CD4-positive, alpha-beta memory T cell (primary cell): ENCODE measurements at regions not wholly inside any gene's neighbourhood (a gene's known extent, or its start where the extent isn't known, plus 50 kb on each side); places are given as distances from the start of the nearest gene placed in this dataset.

Source experiments
- CTCF ChIA-PET: fragments of 350-600 bp; sonication (Branson Sonifier 250); formaldehyde crosslinking; loops from one replicate; lab custom pipeline; 2021; ENCODE audit warnings: inconsistent platforms; ENCODE audit not compliant: partially characterized antibody; lab: Charles Lee
- POLR2A ChIA-PET: fragments of 350-600 bp; sonication (Branson Sonifier 250); formaldehyde crosslinking; loops from one replicate; lab custom pipeline; 2021; ENCODE audit not compliant: partially characterized antibody; lab: Charles Lee
- DNase-seq, 5 donors: peaks; one replicate each; pipeline versions ENCODE4 v3.0.0 to v3.0.0-alpha.2; 2020 to 2022; ENCODE audit warnings: mixed read lengths in 1 of 5
- H3K27ac ChIP-seq: one replicate; pipeline ENCODE4 v1.7.0; 2013; ENCODE audit warnings: low read depth, low read length
- H3K27me3 ChIP-seq: 2 replicates; pipeline ENCODE4 v1.7.0; 2013; ENCODE audit warnings: mild to moderate bottlenecking, low read length, moderate library complexity; ENCODE audit not compliant: insufficient read depth
- H3K36me3 ChIP-seq: 2 replicates; pipeline ENCODE4 v1.7.0; 2013; ENCODE audit warnings: mild to moderate bottlenecking, low read length, moderate library complexity; ENCODE audit not compliant: insufficient read depth
- H3K4me1 ChIP-seq: 2 replicates; pipeline ENCODE4 v1.7.0; 2013; ENCODE audit warnings: mild to moderate bottlenecking, low read length, moderate library complexity; ENCODE audit not compliant: insufficient read depth
- H3K4me3 ChIP-seq, 2 donors: one replicate each; pipeline ENCODE4 v1.7.0; 2013; ENCODE audit warnings: low read length in 2 of 2, mild to moderate bottlenecking in 1 of 2
- H3K9me3 ChIP-seq, 2 donors: one replicate each; pipeline ENCODE4 v1.7.0; 2013; ENCODE audit warnings: low read length in 2 of 2, control low read depth in 1 of 2; ENCODE audit not compliant: control insufficient read depth in 1 of 2
- H3K27ac Mint-ChIP-seq, 7 donors: one replicate each; pipeline ENCODE4 v1.8.0; 2020 to 2021; ENCODE audit warnings: mixed read lengths in 7 of 7, mild to moderate bottlenecking in 6 of 7, inconsistent platforms in 3 of 7, moderate library complexity in 3 of 7
- H3K27me3 Mint-ChIP-seq, 2 donors: one replicate each; pipeline ENCODE4 v1.8.0; 2020 to 2021; ENCODE audit warnings: mixed read lengths in 2 of 2
- H3K36me3 Mint-ChIP-seq, 2 donors: one replicate each; pipeline ENCODE4 v1.8.0; 2020 to 2021; ENCODE audit warnings: mixed read lengths in 2 of 2, inconsistent platforms in 1 of 2, mild to moderate bottlenecking in 1 of 2
- H3K4me1 Mint-ChIP-seq, 4 donors: one replicate each; pipeline ENCODE4 v1.8.0; 2020 to 2021; ENCODE audit warnings: mixed read lengths in 4 of 4, mild to moderate bottlenecking in 1 of 4
- H3K4me3 Mint-ChIP-seq, 8 donors: one replicate each; pipeline ENCODE4 v1.8.0; 2020 to 2021; ENCODE audit warnings: mixed read lengths in 8 of 8, mild to moderate bottlenecking in 7 of 8, moderate library complexity in 6 of 8, inconsistent platforms in 3 of 8
- H3K9me3 Mint-ChIP-seq, 8 donors: one replicate each; pipeline ENCODE4 v1.8.0; 2020 to 2021; ENCODE audit warnings: mixed read lengths in 8 of 8, mild to moderate bottlenecking in 5 of 8, inconsistent platforms in 3 of 8, moderate library complexity in 1 of 8
- intact Hi-C: fragments of 100-400 bp; cut with micrococcal nuclease; formaldehyde crosslinking; loops from one replicate; pipeline ENCODE4 v1.15.1; 2023

DNA sequence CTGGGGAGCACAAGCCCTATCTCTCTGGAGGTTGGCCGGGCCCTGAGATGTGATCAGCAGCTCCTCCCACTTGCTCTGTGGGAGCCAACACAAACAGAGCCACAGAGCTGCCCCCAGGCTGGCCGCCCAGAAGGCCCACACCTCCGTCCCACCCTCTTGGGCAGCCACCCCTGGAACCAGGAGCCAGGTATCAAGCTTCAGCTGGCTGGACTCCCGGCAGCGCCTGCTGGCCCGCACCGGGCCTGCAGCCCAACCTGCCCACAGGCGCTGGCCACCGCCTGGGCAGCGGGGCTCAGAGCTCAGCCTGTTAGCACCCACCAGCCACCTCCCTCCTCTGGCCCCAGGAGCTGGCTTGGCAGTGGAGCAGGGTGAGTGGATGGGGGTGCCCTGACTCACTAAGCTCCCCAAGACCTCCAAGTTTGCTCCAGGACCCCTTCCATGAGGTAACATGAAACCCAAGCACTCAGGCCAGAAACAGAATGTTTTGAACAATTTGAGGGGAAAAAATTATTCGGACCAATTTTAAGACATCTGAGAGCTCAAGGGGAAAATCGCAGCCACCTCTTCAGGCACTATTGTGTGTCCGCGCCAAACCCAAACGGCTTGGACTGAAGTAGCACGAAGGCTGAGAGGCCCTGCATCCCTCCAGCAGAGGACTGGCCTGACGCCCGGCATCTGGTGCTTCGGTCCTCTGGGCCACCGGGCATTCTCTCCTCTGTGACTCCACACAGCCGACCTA is 450.8 kb downstream of the SOX6 start:
- Mint-ChIP-seq H3K4me1 (no peaks in the 10 kb centered on the region), H3K9me3 (peaks cover 0 to 4% (median 0%) of the 10 kb centered on the region in 8 donors), H3K27me3 (peaks cover 0 to 2% of the 10 kb centered on the region in 2 donors), H3K27ac (no peak overlapping the region), H3K4me3 (no peak overlapping the region), H3K36me3 (no peaks in the 10 kb centered on the region)
- no peaks in the 10 kb centered on the region for H3K9me3 ChIP-seq
- ChIA-PET CTCF (no interaction called here), POLR2A (no interaction called here)
- no peaks in the 10 kb centered on the region for H3K27me3 ChIP-seq
- no peaks in the 10 kb centered on the region for H3K4me1 ChIP-seq
- intact Hi-C loops = no loop called here
- no peaks in the 10 kb centered on the region for H3K36me3 ChIP-seq
- DNase-seq = no peak
- H3K4me3 ChIP-seq = no peak overlapping the region
- no peak overlapping the region for H3K27ac ChIP-seq

DNA sequence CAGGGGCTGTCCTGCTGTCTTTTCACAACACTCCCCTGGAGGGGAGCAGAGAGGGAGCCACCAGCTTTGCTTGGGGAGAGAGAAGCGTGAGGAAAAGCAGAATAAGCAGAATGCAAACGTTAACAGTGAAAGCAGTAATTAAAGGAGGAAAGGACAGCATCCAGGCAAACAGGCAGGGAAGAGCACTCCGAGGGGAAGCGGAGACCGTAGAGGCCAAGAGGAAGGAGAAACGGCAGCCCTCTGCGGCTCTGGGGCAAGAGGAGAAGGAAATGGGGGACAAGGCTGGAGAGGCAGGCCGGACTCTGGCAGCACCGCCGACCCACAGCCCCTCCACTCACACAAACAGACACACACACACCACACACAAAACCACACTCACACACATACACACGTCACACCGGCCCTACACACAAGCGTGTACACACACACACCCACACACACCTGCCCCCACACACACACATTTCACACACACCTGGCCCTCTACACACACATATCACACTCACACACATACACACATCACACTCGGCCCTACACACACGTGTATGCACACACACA is 449.8 kb downstream of the SOX6 start:
- no peaks in the 10 kb centered on the region for H3K27me3 Mint-ChIP-seq
- H3K4me1 ChIP-seq = no peaks in the 10 kb centered on the region
- no peak for DNase-seq
- ChIA-PET CTCF (no interaction called here), POLR2A (no interaction called here)
- H3K27ac ChIP-seq = no peak overlapping the region
- H3K4me1 Mint-ChIP-seq = no peaks in the 10 kb centered on the region
- peaks cover 0 to 4% (median 0%) of the 10 kb centered on the region in 8 donors for H3K9me3 Mint-ChIP-seq
- intact Hi-C loops = no loop called here
- no peaks in the 10 kb centered on the region for H3K9me3 ChIP-seq
- H3K36me3 ChIP-seq = no peaks in the 10 kb centered on the region
- no peak overlapping the region for H3K4me3 ChIP-seq
- H3K27ac Mint-ChIP-seq = no peak overlapping the region
- H3K4me3 Mint-ChIP-seq = no peak overlapping the region
- no peaks in the 10 kb centered on the region for H3K27me3 ChIP-seq
- H3K36me3 Mint-ChIP-seq = no peaks in the 10 kb centered on the region

DNA sequence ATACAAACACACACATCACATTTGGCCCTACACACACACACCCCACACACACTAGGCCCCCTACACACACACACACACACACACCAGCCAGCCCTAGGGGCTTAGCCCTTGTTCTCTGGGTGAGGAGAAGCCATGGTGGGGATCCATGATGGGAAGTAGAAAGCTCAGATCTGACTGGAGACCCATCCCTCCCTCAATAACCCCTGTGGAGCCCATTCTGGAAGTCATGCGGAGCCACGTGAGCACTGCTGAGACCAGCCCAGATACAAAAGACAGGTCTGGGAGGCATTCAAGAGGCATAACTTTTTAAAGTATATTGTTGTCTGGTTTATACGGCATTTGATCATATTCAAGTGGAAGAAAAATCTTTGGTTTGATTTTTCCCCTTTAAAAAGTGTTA is 448.5 kb downstream of the SOX6 start:
- H3K36me3 Mint-ChIP-seq = no peaks in the 10 kb centered on the region
- no peak for DNase-seq
- H3K9me3 Mint-ChIP-seq = peaks cover 0 to 4% (median 0%) of the 10 kb centered on the region in 8 donors
- ChIA-PET POLR2A (no interaction called here), CTCF (no interaction called here)
- H3K27ac ChIP-seq = no peak overlapping the region
- no peak overlapping the region for H3K4me3 ChIP-seq
- H3K27ac Mint-ChIP-seq = no peak overlapping the region
- no peaks in the 10 kb centered on the region for H3K27me3 Mint-ChIP-seq
- no peaks in the 10 kb centered on the region for H3K4me1 ChIP-seq
- no peaks in the 10 kb centered on the region for H3K9me3 ChIP-seq
- no peak overlapping the region for H3K4me3 Mint-ChIP-seq
- intact Hi-C loops = no loop called here
- H3K36me3 ChIP-seq = no peaks in the 10 kb centered on the region
- H3K27me3 ChIP-seq = no peaks in the 10 kb centered on the region
- H3K4me1 Mint-ChIP-seq = no peaks in the 10 kb centered on the region

DNA sequence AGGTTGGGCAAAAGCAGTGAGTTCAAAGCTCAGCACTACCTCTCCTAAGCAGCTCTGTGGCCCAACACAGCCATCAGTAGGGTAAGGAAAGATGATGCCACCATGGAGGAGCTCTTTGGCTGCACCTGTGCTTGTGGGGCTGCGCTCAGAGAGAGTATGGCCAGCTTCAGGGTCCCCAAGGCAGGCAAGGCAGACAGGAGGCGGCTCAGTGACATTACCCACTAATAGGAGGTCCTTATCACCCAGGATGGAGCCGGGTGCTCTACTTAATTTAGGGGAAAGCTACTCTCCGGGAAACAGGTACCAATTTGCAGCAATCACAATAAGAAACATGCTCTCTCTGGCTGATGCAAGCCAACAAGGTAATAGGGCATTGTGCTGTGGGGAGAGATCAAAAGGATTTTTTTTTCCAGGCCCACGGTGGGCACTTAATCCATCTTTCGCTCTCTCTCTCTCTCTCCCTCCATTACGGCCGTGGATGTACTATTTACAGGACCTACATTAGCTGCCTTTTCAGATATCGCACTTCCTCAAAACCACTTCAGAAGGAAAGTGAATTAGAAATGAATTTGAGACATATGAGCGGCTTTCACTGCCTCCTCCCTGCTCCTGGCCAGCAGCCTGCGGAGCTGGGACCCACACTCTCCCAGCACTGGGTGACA is 446.3 kb downstream of the SOX6 start:
- intact Hi-C loops = no loop called here
- H3K27ac ChIP-seq = no peak overlapping the region
- H3K4me3 ChIP-seq = no peak overlapping the region
- H3K4me1 ChIP-seq = no peaks in the 10 kb centered on the region
- no peaks in the 10 kb centered on the region for H3K36me3 ChIP-seq
- Mint-ChIP-seq H3K27ac (no peak overlapping the region), H3K36me3 (no peaks in the 10 kb centered on the region), H3K9me3 (peaks cover 0 to 2% (median 0%) of the 10 kb centered on the region in 8 donors), H3K4me1 (no peaks in the 10 kb centered on the region), H3K4me3 (no peak overlapping the region), H3K27me3 (no peaks in the 10 kb centered on the region)
- ChIA-PET CTCF (no interaction called here), POLR2A (no interaction called here)
- no peaks in the 10 kb centered on the region for H3K27me3 ChIP-seq
- no peak for DNase-seq
- no peaks in the 10 kb centered on the region for H3K9me3 ChIP-seq

DNA sequence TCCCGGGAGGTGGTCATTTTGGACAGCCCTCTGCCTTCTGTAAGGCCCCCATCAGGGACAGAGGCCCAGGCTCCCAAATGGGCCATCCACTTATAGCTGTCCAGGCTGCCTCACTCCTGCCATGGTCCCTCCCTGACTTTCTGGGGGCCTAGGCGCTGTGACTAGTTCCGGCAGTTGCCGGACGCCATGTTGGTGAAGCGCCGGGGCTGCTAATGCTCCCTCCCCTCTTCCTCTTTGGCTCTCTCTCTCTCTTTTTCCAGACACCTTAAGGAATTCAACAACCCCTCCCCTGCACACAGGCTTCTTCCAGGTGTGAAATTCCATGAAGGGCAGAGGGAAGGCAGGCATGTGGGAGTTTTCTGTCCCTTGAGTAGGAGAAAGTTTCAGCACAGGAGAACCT is 445.6 kb downstream of the SOX6 start:
- Histone ChIP-seq H3K4me1 (no peaks in the 10 kb centered on the region), H3K4me3 (no peak overlapping the region), H3K27ac (no peak overlapping the region), H3K36me3 (no peaks in the 10 kb centered on the region), H3K9me3 (no peaks in the 10 kb centered on the region), H3K27me3 (no peaks in the 10 kb centered on the region)
- Mint-ChIP-seq H3K4me3 (no peak overlapping the region), H3K4me1 (no peaks in the 10 kb centered on the region), H3K27ac (no peak overlapping the region), H3K36me3 (no peaks in the 10 kb centered on the region), H3K9me3 (peaks cover 0 to 2% (median 0%) of the 10 kb centered on the region in 8 donors), H3K27me3 (no peaks in the 10 kb centered on the region)
- DNase-seq = no peak
- CTCF ChIA-PET = no interaction called here
- POLR2A ChIA-PET = no interaction called here
- intact Hi-C loops = no loop called here

DNA sequence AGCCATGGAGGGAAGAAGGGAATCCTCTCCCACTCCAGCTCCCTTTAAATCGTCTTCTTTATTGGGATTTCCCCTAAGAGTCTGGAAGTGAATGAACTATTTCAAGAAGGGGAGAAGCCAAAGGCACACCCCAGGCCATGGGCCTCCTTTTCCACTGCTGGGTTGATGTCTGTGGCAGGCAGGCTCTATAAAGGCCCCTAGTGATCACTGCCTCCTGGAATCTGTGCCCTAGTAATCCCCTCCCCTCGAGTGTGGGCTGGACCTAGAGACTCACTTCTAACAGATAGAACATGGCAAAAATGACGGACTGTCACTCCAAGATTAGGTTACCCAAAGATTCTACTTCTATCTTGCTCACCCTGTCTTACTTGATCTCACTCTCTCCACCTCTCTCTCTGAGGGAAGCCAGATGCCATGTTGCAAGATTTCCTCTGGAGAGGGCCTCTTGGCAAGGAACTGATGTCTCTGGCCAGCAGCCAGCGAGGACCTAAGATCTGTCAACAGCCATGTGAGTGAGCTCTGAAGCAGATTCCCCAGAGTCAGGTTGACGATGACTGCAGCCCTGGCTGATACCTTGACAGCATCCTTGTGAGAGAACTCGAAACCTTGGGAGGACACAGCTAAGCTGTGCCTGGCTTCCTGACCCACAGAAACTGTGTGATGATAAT is 444.8 kb downstream of the SOX6 start:
- no peak overlapping the region for H3K4me3 ChIP-seq
- CTCF ChIA-PET = no interaction called here
- no peaks in the 10 kb centered on the region for H3K9me3 ChIP-seq
- intact Hi-C loops = no loop called here
- Mint-ChIP-seq H3K27me3 (no peaks in the 10 kb centered on the region), H3K4me3 (no peak overlapping the region), H3K27ac (no peak overlapping the region), H3K9me3 (peaks cover 0 to 2% (median 0%) of the 10 kb centered on the region in 8 donors), H3K36me3 (no peaks in the 10 kb centered on the region), H3K4me1 (no peaks in the 10 kb centered on the region)
- H3K27me3 ChIP-seq = no peaks in the 10 kb centered on the region
- H3K36me3 ChIP-seq = no peaks in the 10 kb centered on the region
- DNase-seq = no peak
- POLR2A ChIA-PET = no interaction called here
- H3K27ac ChIP-seq = no peak overlapping the region
- no peaks in the 10 kb centered on the region for H3K4me1 ChIP-seq

DNA sequence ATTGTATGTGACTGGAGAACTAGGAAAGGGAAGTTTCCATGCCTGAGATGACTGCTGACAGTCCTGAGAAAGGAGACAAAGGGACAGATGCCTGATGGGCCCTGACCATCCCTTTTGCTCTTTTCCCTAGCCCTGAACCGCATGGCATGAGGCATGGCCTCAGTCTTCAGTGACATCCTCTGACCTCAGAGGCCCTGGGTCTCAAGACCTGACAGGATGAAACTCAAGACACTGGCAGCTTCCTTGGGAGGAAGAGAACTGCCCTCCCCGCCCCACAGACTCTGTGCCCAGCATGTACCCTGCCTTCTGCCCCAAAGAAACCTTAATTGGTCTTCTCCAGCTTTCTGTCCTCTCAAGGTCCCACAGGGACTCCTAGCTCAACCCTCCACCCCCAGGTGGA is 444.1 kb downstream of the SOX6 start:
- POLR2A ChIA-PET = no interaction called here
- no peaks in the 10 kb centered on the region for H3K27me3 ChIP-seq

More for the DNA sequence above, 444.1 kb downstream of the SOX6 start:
- H3K4me1 Mint-ChIP-seq = no peaks in the 10 kb centered on the region
- no peak overlapping the region for H3K27ac Mint-ChIP-seq
- H3K36me3 ChIP-seq = no peaks in the 10 kb centered on the region
- CTCF ChIA-PET = no interaction called here
- H3K27me3 Mint-ChIP-seq = no peaks in the 10 kb centered on the region
- no peaks in the 10 kb centered on the region for H3K36me3 Mint-ChIP-seq
- intact Hi-C loops = no loop called here
- H3K9me3 ChIP-seq = no peaks in the 10 kb centered on the region
- no peak overlapping the region for H3K4me3 ChIP-seq
- H3K4me3 Mint-ChIP-seq = no peak overlapping the region
- no peaks in the 10 kb centered on the region for H3K4me1 ChIP-seq
- no peak overlapping the region for H3K27ac ChIP-seq
- H3K9me3 Mint-ChIP-seq = peaks cover 0 to 2% (median 0%) of the 10 kb centered on the region in 8 donors
- DNase-seq = no peak
